CD14-positive monocyte (primary cell): ENCODE measurements at regions not wholly inside any gene's neighbourhood (a gene's known extent, or its start where the extent isn't known, plus 50 kb on each side); places are given as distances from the start of the nearest gene placed in this dataset.

ENCODE experiments used
- DNase-seq, 3 donors: peaks; one replicate each; pipeline ENCODE4 v3.0.0-alpha.2; 2011 to 2022
- H2AFZ ChIP-seq: 2 replicates; pipeline ENCODE4 v1.6.0; 2012; ENCODE audit warnings: mild to moderate bottlenecking, low read depth, low read length, inconsistent platforms; ENCODE audit not compliant: insufficient read depth, poor library complexity, severe bottlenecking
- H3K27ac ChIP-seq, 2 donors: 1 replicate in 1 of 2; 2 replicates in 1 of 2; pipeline ENCODE4 v1.5.1; 2012 to 2013; ENCODE audit warnings: low read length in 2 of 2, control low read depth in 1 of 2, inconsistent platforms in 1 of 2, low read depth in 1 of 2, mild to moderate bottlenecking in 1 of 2
- H3K27me3 ChIP-seq, 2 donors: one replicate each; pipeline versions ENCODE4 v1.6.0 to v1.6.1; 2011 to 2013; ENCODE audit warnings: low read length in 2 of 2; ENCODE audit not compliant: control insufficient read depth in 2 of 2, insufficient read depth in 2 of 2
- H3K36me3 ChIP-seq, 2 donors: replicated peaks in 1 of 2; 1 replicate in 1 of 2; 2 replicates in 1 of 2; pipeline versions ENCODE4 v1.5.1 to v1.6.1; 2012 to 2013; ENCODE audit warnings: low read length in 2 of 2, control low read depth in 1 of 2, inconsistent platforms in 1 of 2, mild to moderate bottlenecking in 1 of 2; ENCODE audit not compliant: insufficient read depth in 2 of 2, control insufficient read depth in 1 of 2
- H3K4me1 ChIP-seq, 2 donors: 1 replicate in 1 of 2; 2 replicates in 1 of 2; pipeline versions ENCODE4 v1.5.1 to v1.6.1; 2012 to 2013; ENCODE audit warnings: low read length in 2 of 2, control low read depth in 1 of 2, inconsistent platforms in 1 of 2, mild to moderate bottlenecking in 1 of 2, moderate library complexity in 1 of 2; ENCODE audit not compliant: insufficient read depth in 2 of 2, control insufficient read depth in 1 of 2
- H3K4me2 ChIP-seq: replicated peaks from 2 replicates; pipeline ENCODE3; 2012; ENCODE audit warnings: low read length, moderate library complexity, mild to moderate bottlenecking; ENCODE audit not compliant: poor library complexity, severe bottlenecking; ENCODE audit errors: extremely low read depth
- H3K4me3 ChIP-seq, 3 experiments: fragments of 200-600 bp in 1 of 3; sonication (generic) in 1 of 3; replicated peaks in 1 of 3; 1 replicate in 2 of 3; 2 replicates in 1 of 3; pipeline ENCODE4 v1.5.1; 2011 to 2013; ENCODE audit warnings: low read length in 3 of 3, mild to moderate bottlenecking in 3 of 3, control low read depth in 2 of 3, low read depth in 2 of 3, inconsistent platforms in 1 of 3, moderate library complexity in 1 of 3
- H3K79me2 ChIP-seq: 2 replicates; pipeline ENCODE4 v1.6.0; 2012; ENCODE audit warnings: mild to moderate bottlenecking, control low read depth, inconsistent platforms, low read length, moderate library complexity; ENCODE audit not compliant: insufficient read depth
- H3K9ac ChIP-seq: 2 replicates; pipeline ENCODE4 v1.6.0; 2017; ENCODE audit warnings: low read length, mild to moderate bottlenecking; ENCODE audit not compliant: insufficient read depth, poor library complexity, severe bottlenecking
- H3K9me3 ChIP-seq, 2 donors: replicated peaks in 1 of 2; 1 replicate in 1 of 2; 2 replicates in 1 of 2; pipeline versions ENCODE4 v1.5.1 to v1.6.1; 2012 to 2013; ENCODE audit warnings: low read length in 2 of 2, control low read depth in 1 of 2; ENCODE audit not compliant: control insufficient read depth in 1 of 2, insufficient read depth in 1 of 2
- H4K20me1 ChIP-seq: 2 replicates; pipeline ENCODE4 v1.6.0; 2012; ENCODE audit warnings: mild to moderate bottlenecking, low read length, control low read depth, moderate library complexity; ENCODE audit not compliant: insufficient read depth
- H3K27ac Mint-ChIP-seq, 7 donors: one replicate each; pipeline ENCODE4 v1.8.0; 2020; ENCODE audit warnings: mild to moderate bottlenecking in 7 of 7, mixed read lengths in 7 of 7, moderate library complexity in 6 of 7, inconsistent platforms in 2 of 7
- H3K27me3 Mint-ChIP-seq, 3 donors: one replicate each; pipeline ENCODE4 v1.8.0; 2021 to 2022; ENCODE audit warnings: low read depth in 3 of 3, mild to moderate bottlenecking in 3 of 3, mixed read lengths in 3 of 3, moderate library complexity in 3 of 3, inconsistent platforms in 1 of 3
- H3K36me3 Mint-ChIP-seq, 2 donors: one replicate each; pipeline ENCODE4 v1.8.0; 2020; ENCODE audit warnings: mixed read lengths in 2 of 2, inconsistent platforms in 1 of 2, mild to moderate bottlenecking in 1 of 2
- H3K4me1 Mint-ChIP-seq: one replicate; pipeline ENCODE4 v1.8.0; 2020; ENCODE audit warnings: mild to moderate bottlenecking, mixed read lengths
- H3K4me3 Mint-ChIP-seq, 2 donors: one replicate each; pipeline ENCODE4 v1.8.0; 2020; ENCODE audit warnings: mild to moderate bottlenecking in 2 of 2, mixed read lengths in 2 of 2, moderate library complexity in 1 of 2
- H3K9me3 Mint-ChIP-seq, 7 donors: one replicate each; pipeline ENCODE4 v1.8.0; 2020 to 2022; ENCODE audit warnings: mixed read lengths in 7 of 7, mild to moderate bottlenecking in 6 of 7, moderate library complexity in 6 of 7, inconsistent platforms in 2 of 7
- CTCF ChIP-seq: fragments of 200-600 bp; IDR thresholded peaks from one replicate; pipeline ENCODE4 v1.8.0; 2022; ENCODE audit warnings: antibody characterized with exemption, mild to moderate bottlenecking
- WGBS: methylation state at CpG from one replicate; pipeline ENCODE4 v1.1.5; 2013; ENCODE audit warnings: missing lambda C conversion rate; ENCODE audit not compliant: insufficient coverage; 5-methylcytosine and 5-hydroxymethylcytosine counted together
- intact Hi-C, 2 donors: fragments of 100-400 bp; cut with micrococcal nuclease; formaldehyde crosslinking; loops; one replicate each; pipeline versions ENCODE4 v1.15.0 to v1.15.1; 2023

GRCh38 chr4:98712607-98713006, 54.2 kb upstream of the TSPAN5 start:
- no CpG with 5 or more reads among the region's 2 CpGs for WGBS

GRCh38 chr4:98711526-98711925, 53.1 kb upstream of the TSPAN5 start:
- Histone ChIP-seq H3K36me3 (no peaks in the 10 kb centered on the region), H3K4me2 (no peak overlapping the region), H3K27ac (no peak overlapping the region), H3K4me1 (no peaks in the 10 kb centered on the region), H4K20me1 (no peaks in the 10 kb centered on the region), H3K27me3 (no peaks in the 10 kb centered on the region), H3K79me2 (no peaks in the 10 kb centered on the region), H3K9ac (no peak overlapping the region), H3K4me3 (no peak overlapping the region), H2AFZ (no peak overlapping the region), H3K9me3 (peaks cover 0 to 8% of the 10 kb centered on the region in 2 donors)
- H3K27me3 Mint-ChIP-seq = peaks cover 0 to 2% (median 1%) of the 10 kb centered on the region in 3 donors
- no peak for TF ChIP-seq CTCF
- H3K9me3 Mint-ChIP-seq = peaks cover 0 to 12% (median 8%) of the 10 kb centered on the region in 7 donors
- H3K4me3 Mint-ChIP-seq = no peak overlapping the region
- H3K4me1 Mint-ChIP-seq = no peaks in the 10 kb centered on the region
- no peak overlapping the region for H3K27ac Mint-ChIP-seq
- H3K36me3 Mint-ChIP-seq = no peaks in the 10 kb centered on the region
- intact Hi-C loops = no loop called here
- no peak for DNase-seq

More at GRCh38 chr4:98712607-98713006, 54.2 kb upstream of the TSPAN5 start:
- H3K27ac Mint-ChIP-seq = no peak overlapping the region
- H3K4me1 Mint-ChIP-seq = no peaks in the 10 kb centered on the region
- H3K27me3 Mint-ChIP-seq = peaks cover 0 to 2% (median 1%) of the 10 kb centered on the region in 3 donors
- no peak overlapping the region for H3K4me3 ChIP-seq
- DNase-seq = no peak
- peaks cover 0 to 10% (median 5%) of the 10 kb centered on the region in 7 donors for H3K9me3 Mint-ChIP-seq
- peaks cover 0 to 4% of the 10 kb centered on the region in 2 donors for H3K9me3 ChIP-seq
- H3K36me3 Mint-ChIP-seq = no peaks in the 10 kb centered on the region
- no peaks in the 10 kb centered on the region for H4K20me1 ChIP-seq
- intact Hi-C loops = no loop called here
- no peaks in the 10 kb centered on the region for H3K27me3 ChIP-seq
- no peak overlapping the region for H3K9ac ChIP-seq
- H3K4me2 ChIP-seq = no peak overlapping the region
- no peak overlapping the region for H2AFZ ChIP-seq
- H3K4me3 Mint-ChIP-seq = no peak overlapping the region
- H3K27ac ChIP-seq = no peak overlapping the region
- TF ChIP-seq CTCF = no peak
- no peaks in the 10 kb centered on the region for H3K4me1 ChIP-seq
- no peaks in the 10 kb centered on the region for H3K79me2 ChIP-seq
- no peaks in the 10 kb centered on the region for H3K36me3 ChIP-seq
